ENCODE measurements at regions not wholly inside any gene's neighbourhood (a gene's known extent, or its start where the extent isn't known, plus 50 kb on each side); places are given as distances from the start of the nearest gene placed in this dataset.

DNA sequence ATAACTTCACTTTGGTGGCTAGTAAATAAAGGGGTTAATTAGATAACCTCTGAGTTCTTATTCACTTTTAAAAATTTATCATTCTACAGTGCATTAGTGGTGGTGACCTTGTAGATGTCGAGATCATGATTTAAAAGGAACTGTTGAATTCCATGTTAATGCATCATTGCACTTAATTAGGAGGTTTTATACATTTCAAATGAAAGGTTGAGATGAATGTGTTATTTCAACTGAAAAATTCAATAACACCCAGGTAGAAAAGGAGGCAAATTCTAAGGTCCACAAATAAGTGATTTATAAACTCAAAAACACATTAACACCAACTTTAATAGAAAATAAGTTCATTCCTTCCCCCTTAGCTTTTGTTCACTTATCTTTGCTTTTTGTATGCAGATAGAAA, 58.3 kb upstream of the TMEM170B start:
- Histone ChIP-seq H3K79me2 (ENCODE audit: control insufficient read depth, low read length) (no peaks in the 10 kb centered on the region), H3K4me1 (ENCODE audit: control insufficient read depth, low read length) (no peaks in the 10 kb centered on the region), H3K4me3 (ENCODE audit: low read length) (no peak overlapping the region), H3K9me3 (ENCODE audit: control insufficient read depth, insufficient read depth, low read length) (no peaks in the 10 kb centered on the region), H3K4me2 (ENCODE audit: low read length) (no peak overlapping the region), H3K27ac (ENCODE audit: low read depth, low read length) (no peak overlapping the region), H4K20me1 (ENCODE audit: control insufficient read depth, insufficient read depth, low read depth, low read length) (no peaks in the 10 kb centered on the region), H3K9me2 (replicated peaks; ENCODE audit: control insufficient read depth, low read length) (no peaks in the 10 kb centered on the region), H3K36me3 (ENCODE audit: control insufficient read depth, low read length) (no peaks in the 10 kb centered on the region), H3F3A (ENCODE audit: control insufficient read depth, insufficient read depth) (no peaks in the 10 kb centered on the region), H3K27me3 (ENCODE audit: control insufficient read depth, low read length) (no peaks in the 10 kb centered on the region)
- TF ChIP-seq EZH2phosphoT487 (IDR thresholded peaks at IDR 0.05; ENCODE audit: borderline replicate concordance, low read length), result no peak
- TF ChIP-seq, protein P1, sequence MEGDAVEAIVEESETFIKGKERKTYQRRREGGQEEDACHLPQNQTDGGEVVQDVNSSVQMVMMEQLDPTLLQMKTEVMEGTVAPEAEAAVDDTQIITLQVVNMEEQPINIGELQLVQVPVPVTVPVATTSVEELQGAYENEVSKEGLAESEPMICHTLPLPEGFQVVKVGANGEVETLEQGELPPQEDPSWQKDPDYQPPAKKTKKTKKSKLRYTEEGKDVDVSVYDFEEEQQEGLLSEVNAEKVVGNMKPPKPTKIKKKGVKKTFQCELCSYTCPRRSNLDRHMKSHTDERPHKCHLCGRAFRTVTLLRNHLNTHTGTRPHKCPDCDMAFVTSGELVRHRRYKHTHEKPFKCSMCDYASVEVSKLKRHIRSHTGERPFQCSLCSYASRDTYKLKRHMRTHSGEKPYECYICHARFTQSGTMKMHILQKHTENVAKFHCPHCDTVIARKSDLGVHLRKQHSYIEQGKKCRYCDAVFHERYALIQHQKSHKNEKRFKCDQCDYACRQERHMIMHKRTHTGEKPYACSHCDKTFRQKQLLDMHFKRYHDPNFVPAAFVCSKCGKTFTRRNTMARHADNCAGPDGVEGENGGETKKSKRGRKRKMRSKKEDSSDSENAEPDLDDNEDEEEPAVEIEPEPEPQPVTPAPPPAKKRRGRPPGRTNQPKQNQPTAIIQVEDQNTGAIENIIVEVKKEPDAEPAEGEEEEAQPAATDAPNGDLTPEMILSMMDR (IDR thresholded peaks at IDR 0.05; ENCODE audit: low read depth, low read length, poor library complexity, severe bottlenecking), result no peak

DNA sequence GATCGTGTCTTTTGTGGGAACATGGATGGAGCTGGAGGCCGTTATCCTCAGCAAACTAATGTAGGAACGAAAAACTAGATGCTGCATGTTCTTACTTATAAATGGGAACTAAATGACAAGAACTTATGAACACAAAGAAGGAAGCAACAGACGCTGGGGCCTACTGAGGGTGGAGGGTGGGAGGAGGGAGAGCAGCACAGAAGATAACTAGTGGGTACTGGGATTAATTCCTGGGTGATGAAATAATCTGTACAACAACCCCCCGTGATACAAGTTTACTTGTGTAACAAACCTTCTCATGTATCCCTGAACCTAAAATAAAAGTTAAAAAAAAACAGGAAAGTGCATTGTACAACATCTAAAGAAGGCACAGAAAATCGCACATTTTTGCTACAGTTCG, 59.0 kb upstream of the TMEM170B start:
- no peak overlapping the region for H3K4me3 ChIP-seq (ENCODE audit: low read length)
- no peaks in the 10 kb centered on the region for H3K27me3 ChIP-seq (ENCODE audit: control insufficient read depth, low read length)
- peaks cover 1% of the 10 kb centered on the region; the same call in 1 of the 2 replicates for H3K4me1 ChIP-seq (ENCODE audit: control insufficient read depth, low read length)
- TF ChIP-seq, protein P1 (IDR thresholded peaks at IDR 0.05; ENCODE audit: low read depth, low read length, poor library complexity, severe bottlenecking), result no peak
- no peak for TF ChIP-seq EZH2phosphoT487 (IDR thresholded peaks at IDR 0.05; ENCODE audit: borderline replicate concordance, low read length)
- no peaks in the 10 kb centered on the region for H3K36me3 ChIP-seq (ENCODE audit: control insufficient read depth, low read length)
- no peak overlapping the region for H3K4me2 ChIP-seq (ENCODE audit: low read length)
- H3K79me2 ChIP-seq (ENCODE audit: control insufficient read depth, low read length), result no peaks in the 10 kb centered on the region
- no peak overlapping the region for H3K27ac ChIP-seq (ENCODE audit: low read depth, low read length)
- H3K9me3 ChIP-seq (ENCODE audit: control insufficient read depth, insufficient read depth, low read length), result no peaks in the 10 kb centered on the region
- no peaks in the 10 kb centered on the region for H3F3A ChIP-seq (ENCODE audit: control insufficient read depth, insufficient read depth)
- no peaks in the 10 kb centered on the region for H3K9me2 ChIP-seq (replicated peaks; ENCODE audit: control insufficient read depth, low read length)
- no peaks in the 10 kb centered on the region for H4K20me1 ChIP-seq (ENCODE audit: control insufficient read depth, insufficient read depth, low read depth, low read length)

DNA sequence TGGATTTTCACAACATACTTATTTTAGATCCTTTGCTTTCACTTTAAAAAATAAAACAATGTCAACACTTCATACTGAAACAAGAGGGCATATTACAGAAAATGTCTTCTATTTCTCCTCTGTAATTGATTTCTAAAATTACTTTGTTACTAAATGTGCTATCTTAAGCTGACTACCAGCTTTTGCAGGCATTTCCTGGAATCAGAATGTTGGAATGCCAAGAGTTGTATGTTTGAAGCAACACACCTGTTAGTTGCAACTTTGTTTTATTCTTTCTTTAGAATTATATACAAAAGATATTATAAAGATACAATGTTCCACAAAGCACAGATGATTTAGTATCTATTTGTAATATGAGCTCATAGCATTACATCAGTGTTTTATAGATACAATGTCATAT, 62.5 kb upstream of the TMEM170B start:
- Histone ChIP-seq H3K27ac (ENCODE audit: low read depth, low read length) (no peak overlapping the region), H3K4me2 (ENCODE audit: low read length) (no peak overlapping the region), H3K9me2 (replicated peaks; ENCODE audit: control insufficient read depth, low read length) (no peaks in the 10 kb centered on the region), H3K9me3 (ENCODE audit: control insufficient read depth, insufficient read depth, low read length) (no peaks in the 10 kb centered on the region), H3F3A (ENCODE audit: control insufficient read depth, insufficient read depth) (no peaks in the 10 kb centered on the region), H3K36me3 (ENCODE audit: control insufficient read depth, low read length) (no peaks in the 10 kb centered on the region), H4K20me1 (ENCODE audit: control insufficient read depth, insufficient read depth, low read depth, low read length) (no peaks in the 10 kb centered on the region), H3K4me3 (ENCODE audit: low read length) (no peak overlapping the region), H3K79me2 (ENCODE audit: control insufficient read depth, low read length) (no peaks in the 10 kb centered on the region), H3K27me3 (ENCODE audit: control insufficient read depth, low read length) (no peaks in the 10 kb centered on the region), H3K4me1 (ENCODE audit: control insufficient read depth, low read length) (peaks cover 8% of the 10 kb centered on the region)
- TF ChIP-seq, protein P1 (IDR thresholded peaks at IDR 0.05; ENCODE audit: low read depth, low read length, poor library complexity, severe bottlenecking), result no peak
- no peak for TF ChIP-seq EZH2phosphoT487 (IDR thresholded peaks at IDR 0.05; ENCODE audit: borderline replicate concordance, low read length)
